Keratinocyte (primary cell): ENCODE measurements at regions not wholly inside any gene's neighbourhood (a gene's known extent, or its start where the extent isn't known, plus 50 kb on each side); places are given as distances from the start of the nearest gene placed in this dataset.

Experiments used
- CTCF ChIP-seq, 3 experiments: IDR thresholded peaks in 1 of 3; conservative IDR thresholded peaks in 1 of 3; optimal IDR thresholded peaks in 1 of 3; 2 replicates in 2 of 3; 3 replicates in 1 of 3; pipeline versions ENCODE3 to v1.5.1; 2011; ENCODE audit warnings: low read length in 3 of 3, mild to moderate bottlenecking in 3 of 3, moderate library complexity in 2 of 3, control low read depth in 1 of 3, inconsistent platforms in 1 of 3; ENCODE audit not compliant: insufficient read depth in 2 of 3; ENCODE audit errors: extremely low read depth in 1 of 3
- EZH2 ChIP-seq: IDR thresholded peaks from one replicate; pipeline ENCODE4 v1.6.1; 2012; ENCODE audit warnings: inconsistent platforms, mild to moderate bottlenecking, low read length, moderate library complexity

DNA sequence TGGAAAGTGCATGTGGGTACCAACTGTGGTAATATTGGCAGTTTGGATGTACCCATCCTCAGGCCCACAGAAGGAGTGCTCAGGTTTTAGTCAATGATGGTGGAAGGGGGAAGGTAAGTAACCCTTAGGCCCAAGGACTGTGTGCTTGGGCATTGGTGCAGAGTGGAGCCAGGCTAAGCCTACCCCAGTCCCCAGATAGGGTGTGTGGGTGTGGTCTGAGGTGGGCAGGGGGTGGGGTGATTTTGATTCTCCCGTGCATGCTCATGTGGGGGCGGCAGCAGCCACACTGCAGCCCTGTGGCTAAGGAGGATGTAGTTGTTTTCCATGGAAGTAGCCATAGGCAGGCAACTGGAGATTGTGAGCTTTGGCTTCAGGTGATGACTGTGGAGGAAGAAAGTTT, 2197.3 kb downstream of the PCDH9 start:
- TF ChIP-seq CTCF (optimal IDR thresholded peaks at IDR 0.05 in 1 of 3, IDR thresholded peaks at IDR 0.05 in 1 of 3, conservative IDR thresholded peaks at IDR 0.05 in 1 of 3; ENCODE audit: extremely low read depth in 1 of 3, insufficient read depth in 2 of 3, low read length in 3 of 3) (no peak), EZH2 (no peak)
